Fibroblast of pulmonary artery (primary cell): ENCODE measurements at regions not wholly inside any gene's neighbourhood (a gene's known extent, or its start where the extent isn't known, plus 50 kb on each side); places are given as distances from the start of the nearest gene placed in this dataset.
"Not testable (repeated sequence)": the region's sequence is repeated elsewhere in the genome, so short reads cannot be mapped to it uniquely, and the experiment has no call there.

Experiments used
- DNase-seq: peaks from one replicate; pipeline ENCODE4 v3.0.0-alpha.2; 2010; ENCODE audit warnings: low read depth
- H3K4me3 ChIP-seq: replicated peaks from 2 replicates; pipeline ENCODE4 v1.5.1; 2011; ENCODE audit warnings: low read depth, mild to moderate bottlenecking, control low read depth, low read length, moderate library complexity
- TF ChIP-seq, protein P1 (sequence below): IDR thresholded peaks from 2 replicates; pipeline ENCODE4 v1.5.1; 2011; ENCODE audit warnings: mild to moderate bottlenecking, control low read depth, low read length, inconsistent platforms; ENCODE audit errors: missing control alignments

- H3K4me3 ChIP-seq = no peak overlapping the region
- no peak for DNase-seq
- TF ChIP-seq, protein P1, sequence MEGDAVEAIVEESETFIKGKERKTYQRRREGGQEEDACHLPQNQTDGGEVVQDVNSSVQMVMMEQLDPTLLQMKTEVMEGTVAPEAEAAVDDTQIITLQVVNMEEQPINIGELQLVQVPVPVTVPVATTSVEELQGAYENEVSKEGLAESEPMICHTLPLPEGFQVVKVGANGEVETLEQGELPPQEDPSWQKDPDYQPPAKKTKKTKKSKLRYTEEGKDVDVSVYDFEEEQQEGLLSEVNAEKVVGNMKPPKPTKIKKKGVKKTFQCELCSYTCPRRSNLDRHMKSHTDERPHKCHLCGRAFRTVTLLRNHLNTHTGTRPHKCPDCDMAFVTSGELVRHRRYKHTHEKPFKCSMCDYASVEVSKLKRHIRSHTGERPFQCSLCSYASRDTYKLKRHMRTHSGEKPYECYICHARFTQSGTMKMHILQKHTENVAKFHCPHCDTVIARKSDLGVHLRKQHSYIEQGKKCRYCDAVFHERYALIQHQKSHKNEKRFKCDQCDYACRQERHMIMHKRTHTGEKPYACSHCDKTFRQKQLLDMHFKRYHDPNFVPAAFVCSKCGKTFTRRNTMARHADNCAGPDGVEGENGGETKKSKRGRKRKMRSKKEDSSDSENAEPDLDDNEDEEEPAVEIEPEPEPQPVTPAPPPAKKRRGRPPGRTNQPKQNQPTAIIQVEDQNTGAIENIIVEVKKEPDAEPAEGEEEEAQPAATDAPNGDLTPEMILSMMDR = no peak
Measured at GRCh38 chr18:10134204-10134603, 220.4 kb downstream of the VAPA start.

GRCh38 chr18:10134749-10135148, 220.9 kb downstream of the VAPA start:
- not testable (repeated sequence) for H3K4me3 ChIP-seq, DNase-seq

GRCh38 chr18:10135302-10135926, 221.6 kb downstream of the VAPA start:
- no peak overlapping the region for H3K4me3 ChIP-seq
- no peak for DNase-seq
- TF ChIP-seq, protein P1 = no peak

- TF ChIP-seq, protein P1 = no peak
- no peak for DNase-seq
- H3K4me3 ChIP-seq = no peak overlapping the region
Measured at GRCh38 chr18:10138719-10139118, 224.9 kb downstream of the VAPA start.

DNA sequence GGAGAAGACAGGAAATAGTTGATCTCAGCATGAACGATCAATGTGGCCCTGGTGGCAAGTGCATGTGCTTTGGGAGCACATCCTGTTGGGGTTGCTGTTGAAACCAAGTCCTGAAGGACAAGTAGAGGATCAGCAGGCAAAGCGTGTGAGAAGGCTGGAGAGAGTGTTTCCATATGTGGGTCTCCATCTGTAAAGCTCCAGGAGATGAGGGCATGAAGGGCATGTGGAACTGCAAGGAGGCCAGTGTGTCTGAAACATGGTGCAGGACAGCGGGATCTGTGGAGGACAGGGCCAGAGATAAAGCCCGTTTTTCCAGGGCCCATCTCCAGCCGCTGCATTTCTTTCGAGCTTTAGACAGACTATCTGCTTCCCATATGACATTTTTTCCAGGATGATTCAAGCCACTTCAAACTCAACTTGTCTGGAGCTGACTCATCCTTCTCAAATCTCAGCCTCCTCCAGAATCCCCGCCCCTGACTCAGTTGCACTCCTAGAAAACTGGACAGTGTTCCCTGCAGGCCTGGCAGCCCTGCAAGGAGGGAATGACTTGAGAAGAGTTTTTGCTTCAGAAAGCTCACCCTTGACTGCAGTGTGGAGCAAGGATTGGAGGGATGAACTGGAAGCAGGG, 226.1 kb downstream of the VAPA start:
- TF ChIP-seq, protein P1 = no peak
- H3K4me3 ChIP-seq = no peak overlapping the region
- peak; percentile 30 for DNase-seq

DNA sequence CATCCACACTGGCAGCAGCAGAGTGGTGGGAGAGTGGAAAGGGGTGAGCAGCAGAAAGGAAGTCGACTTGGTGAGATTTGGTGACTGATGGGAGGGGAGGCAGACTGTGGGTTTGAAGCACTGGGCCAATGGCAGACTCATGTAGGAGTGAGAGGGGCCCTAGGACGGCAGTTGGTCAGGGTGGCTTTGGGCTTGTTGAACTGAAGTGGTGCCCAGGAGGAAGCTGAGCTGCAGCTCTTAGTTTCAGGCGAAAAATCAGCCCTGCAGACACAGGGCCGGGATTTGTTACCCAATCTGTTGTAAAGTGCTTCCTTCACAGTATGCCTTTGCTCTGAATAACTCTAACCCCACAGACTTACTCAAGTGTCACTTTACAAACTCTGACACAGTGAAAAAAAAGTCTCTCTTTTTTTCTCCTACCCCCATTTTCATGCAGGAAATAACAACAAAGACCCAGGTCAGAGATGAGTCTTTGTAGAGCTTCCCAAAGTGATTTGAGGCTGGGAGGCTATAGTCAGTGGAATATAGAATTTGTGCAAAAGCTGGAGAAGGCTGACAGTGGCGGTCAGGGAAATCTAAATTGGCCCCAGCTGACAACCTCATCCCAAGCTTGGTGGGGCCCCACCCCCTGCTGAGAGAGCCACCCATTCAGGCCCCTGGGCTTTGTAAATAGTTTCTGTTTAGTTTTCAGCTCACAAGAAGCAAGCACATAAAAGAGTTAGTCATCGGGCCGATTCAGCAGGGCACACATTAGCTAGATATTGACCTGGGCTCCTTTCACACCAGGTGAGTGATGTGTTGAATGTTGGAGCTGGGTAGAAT, 226.9 kb downstream of the VAPA start:
- H3K4me3 ChIP-seq = no peak overlapping the region
- TF ChIP-seq, protein P1 = no peak
- DNase-seq = no peak

GRCh38 chr18:10141559-10141958, 227.7 kb downstream of the VAPA start:
- no peak overlapping the region for H3K4me3 ChIP-seq
- DNase-seq = no peak
- TF ChIP-seq, protein P1 = no peak
